ENCODE measurements at regions not wholly inside any gene's neighbourhood (a gene's known extent, or its start where the extent isn't known, plus 50 kb on each side); places are given as distances from the start of the nearest gene placed in this dataset.

DNA sequence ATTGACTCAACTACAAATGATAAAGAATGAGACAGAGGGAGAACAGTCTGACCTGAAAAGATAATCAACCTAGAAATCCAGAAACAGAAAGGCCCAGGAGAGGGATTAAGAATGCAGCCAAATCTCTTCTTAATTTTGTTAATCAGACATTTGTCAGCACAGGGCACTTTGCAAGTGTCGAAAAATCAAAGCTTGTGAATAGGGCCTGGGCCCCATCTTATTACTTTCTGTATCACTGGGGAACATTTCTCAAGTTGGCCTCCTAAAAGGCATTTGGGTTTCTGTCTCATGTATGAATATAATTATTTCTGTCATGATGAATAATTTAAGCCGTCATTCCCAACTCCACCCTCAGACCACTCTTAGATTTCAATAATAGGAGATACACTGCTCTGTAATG is 308.4 kb upstream of the PRKCQ start:
- no peak for DNase-seq
- H3K36me3 ChIP-seq (ENCODE audit: control insufficient read depth in 1 of 2, insufficient read depth in 2 of 2, low read length in 1 of 2), result no peaks in the 10 kb centered on the region
- no peaks in the 10 kb centered on the region for H3K27me3 ChIP-seq (ENCODE audit: control insufficient read depth in 1 of 2, insufficient read depth in 2 of 2, low read length in 1 of 2)
- no peak overlapping the region for H3K27ac ChIP-seq (ENCODE audit: low read depth in 1 of 2, low read length in 2 of 2)
- H3K9me3 ChIP-seq (ENCODE audit: control insufficient read depth, low read length), result no peaks in the 10 kb centered on the region
- H3K4me3 ChIP-seq (ENCODE audit: low read length in 2 of 2), result no peak overlapping the region
- intact Hi-C loops (cut with DNase I), result no loop called here
- WGBS, 2 donors, result 56 to 70% methylated on average over 2 of the region's 2 CpGs
- H3K4me1 ChIP-seq (ENCODE audit: control insufficient read depth in 1 of 2, insufficient read depth in 2 of 2, low read length in 2 of 2), result no peaks in the 10 kb centered on the region
- ATAC-seq (ENCODE audit: low FRiP score), result no peak

DNA sequence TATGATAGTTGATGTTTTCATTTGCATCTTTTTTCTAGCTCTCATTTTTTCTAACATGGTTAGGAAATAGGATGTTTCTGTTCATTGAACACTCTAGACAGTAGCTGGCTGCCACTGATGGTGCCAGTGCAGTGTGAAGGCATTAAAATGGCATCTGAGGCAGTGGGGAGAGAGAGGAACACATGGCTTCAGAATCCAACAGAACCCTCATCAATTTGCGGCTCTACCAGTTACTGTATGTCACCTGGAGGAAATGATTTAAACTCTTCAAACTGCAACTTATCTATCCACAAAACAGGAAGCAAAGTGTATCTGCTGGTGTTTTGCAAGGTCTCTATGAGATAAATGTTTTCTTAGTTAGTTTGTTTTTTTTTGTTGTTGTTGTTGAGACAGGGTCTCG is 305.2 kb upstream of the PRKCQ start:
- intact Hi-C loops (cut with DNase I), result no loop called here
- no peaks in the 10 kb centered on the region for H3K36me3 ChIP-seq (ENCODE audit: control insufficient read depth in 1 of 2, insufficient read depth in 2 of 2, low read length in 1 of 2)
- no peaks in the 10 kb centered on the region for H3K4me1 ChIP-seq (ENCODE audit: control insufficient read depth in 1 of 2, insufficient read depth in 2 of 2, low read length in 2 of 2)
- no peaks in the 10 kb centered on the region for H3K27me3 ChIP-seq (ENCODE audit: control insufficient read depth in 1 of 2, insufficient read depth in 2 of 2, low read length in 1 of 2)
- DNase-seq (no peak), ATAC-seq (ENCODE audit: low FRiP score) (no peak)
- H3K9me3 ChIP-seq (ENCODE audit: control insufficient read depth, low read length), result peaks cover 1% of the 10 kb centered on the region
- H3K4me3 ChIP-seq (ENCODE audit: low read length in 2 of 2), result no peak overlapping the region
- H3K27ac ChIP-seq (ENCODE audit: low read depth in 1 of 2, low read length in 2 of 2), result no peak overlapping the region
- WGBS, 2 donors, result 81 to 89% methylated on average over 2 of the region's 2 CpGs

DNA sequence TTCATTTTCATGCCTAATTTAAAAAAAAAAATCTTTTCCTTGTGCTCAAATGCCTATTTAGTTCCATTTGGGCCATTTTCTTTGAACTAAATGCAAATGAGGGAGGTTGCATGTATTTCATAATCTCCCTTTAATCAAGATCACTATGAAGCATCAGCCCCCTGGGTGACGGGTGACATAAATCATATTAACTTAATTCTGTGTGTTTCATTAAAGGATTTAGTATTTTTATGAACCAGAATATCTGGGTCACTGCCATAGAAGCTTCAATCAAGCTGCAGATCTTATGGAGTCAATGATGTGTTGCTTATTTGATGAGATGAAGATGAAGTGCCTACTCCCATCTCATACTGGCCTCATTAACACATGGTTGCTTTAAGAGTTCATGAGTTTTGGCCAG is 301.9 kb upstream of the PRKCQ start:
- Histone ChIP-seq H3K4me3 (ENCODE audit: low read length in 2 of 2) (no peak overlapping the region), H3K27me3 (ENCODE audit: control insufficient read depth in 1 of 2, insufficient read depth in 2 of 2, low read length in 1 of 2) (no peaks in the 10 kb centered on the region), H3K36me3 (ENCODE audit: control insufficient read depth in 1 of 2, insufficient read depth in 2 of 2, low read length in 1 of 2) (no peaks in the 10 kb centered on the region), H3K27ac (ENCODE audit: low read depth in 1 of 2, low read length in 2 of 2) (no peak overlapping the region), H3K4me1 (ENCODE audit: control insufficient read depth in 1 of 2, insufficient read depth in 2 of 2, low read length in 2 of 2) (no peaks in the 10 kb centered on the region), H3K9me3 (ENCODE audit: control insufficient read depth, low read length) (peaks cover 1% of the 10 kb centered on the region)
- WGBS, 2 donors, result 68 to 96% methylated on average over 1 of the region's 1 CpG
- ATAC-seq (ENCODE audit: low FRiP score), result no peak
- intact Hi-C loops (cut with DNase I), result no loop called here
- no peak for DNase-seq

DNA sequence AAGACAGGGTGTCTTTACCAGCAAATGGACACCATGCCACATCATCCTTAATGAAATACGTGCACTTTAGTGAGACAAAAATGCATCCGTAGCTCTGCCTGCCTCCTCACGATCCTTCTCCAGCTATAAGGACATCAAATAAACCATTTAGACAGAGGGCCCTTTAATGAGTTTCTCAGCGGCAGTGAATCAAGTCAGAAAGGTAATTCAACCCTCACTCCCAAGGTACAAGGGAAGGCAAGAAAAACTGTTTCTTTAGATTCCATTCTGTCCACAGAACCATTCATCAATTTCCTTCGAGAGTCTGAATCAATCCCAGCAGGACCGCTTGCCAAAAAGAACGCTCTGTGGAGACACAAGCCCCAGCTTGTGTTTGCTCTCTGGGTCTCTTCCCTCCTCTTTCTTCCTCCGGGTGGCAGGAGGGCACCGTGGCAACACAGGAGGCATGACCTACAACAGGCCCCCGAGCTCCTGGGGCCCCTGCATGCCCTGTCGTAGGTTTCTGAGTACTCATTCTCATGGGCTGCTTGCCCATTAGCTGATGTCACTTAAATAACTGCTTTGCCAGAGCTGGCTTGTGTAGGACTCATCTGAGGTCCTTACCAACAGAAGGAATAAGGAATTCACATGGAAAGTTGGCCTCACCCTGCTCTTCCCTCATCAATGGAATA is 297.8 kb upstream of the PRKCQ start:
- Histone ChIP-seq H3K4me1 (ENCODE audit: control insufficient read depth in 1 of 2, insufficient read depth in 2 of 2, low read length in 2 of 2) (no peaks in the 10 kb centered on the region), H3K36me3 (ENCODE audit: control insufficient read depth in 1 of 2, insufficient read depth in 2 of 2, low read length in 1 of 2) (no peaks in the 10 kb centered on the region), H3K4me3 (ENCODE audit: low read length in 2 of 2) (no peak overlapping the region), H3K27me3 (ENCODE audit: control insufficient read depth in 1 of 2, insufficient read depth in 2 of 2, low read length in 1 of 2) (no peaks in the 10 kb centered on the region), H3K27ac (ENCODE audit: low read depth in 1 of 2, low read length in 2 of 2) (no peak overlapping the region), H3K9me3 (ENCODE audit: control insufficient read depth, low read length) (peaks cover 1% of the 10 kb centered on the region)
- ATAC-seq (ENCODE audit: low FRiP score) (no peak), DNase-seq (no peak)
- 8 to 19% methylated on average over 11 of the region's 11 CpGs for WGBS, 2 donors
- intact Hi-C loops (cut with DNase I), result no loop called here

DNA sequence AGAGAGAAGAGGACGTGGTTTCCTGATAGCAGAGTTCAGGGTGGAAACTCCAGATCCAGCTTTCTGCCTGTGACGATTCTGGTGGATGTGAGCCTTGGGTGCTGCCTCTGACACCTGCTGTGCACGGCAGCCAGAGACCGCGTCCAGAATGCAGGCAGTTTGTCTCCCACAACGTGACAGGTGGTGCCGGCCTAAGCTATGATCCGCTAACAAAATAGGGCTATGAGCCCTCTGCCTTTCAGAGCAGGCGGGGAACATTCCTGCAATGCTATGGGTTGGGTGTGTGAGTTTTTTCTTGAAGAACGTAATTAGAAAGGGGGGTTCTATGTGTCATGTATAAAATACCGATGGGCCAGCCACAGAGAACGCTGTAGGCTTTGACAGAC is 297.3 kb upstream of the PRKCQ start:
- Histone ChIP-seq H3K9me3 (ENCODE audit: control insufficient read depth, low read length) (peaks cover 1% of the 10 kb centered on the region), H3K4me1 (ENCODE audit: control insufficient read depth in 1 of 2, insufficient read depth in 2 of 2, low read length in 2 of 2) (no peaks in the 10 kb centered on the region), H3K27ac (ENCODE audit: low read depth in 1 of 2, low read length in 2 of 2) (no peak overlapping the region), H3K27me3 (ENCODE audit: control insufficient read depth in 1 of 2, insufficient read depth in 2 of 2, low read length in 1 of 2) (no peaks in the 10 kb centered on the region), H3K4me3 (ENCODE audit: low read length in 2 of 2) (no peak overlapping the region), H3K36me3 (ENCODE audit: control insufficient read depth in 1 of 2, insufficient read depth in 2 of 2, low read length in 1 of 2) (no peaks in the 10 kb centered on the region)
- DNase-seq (no peak), ATAC-seq (ENCODE audit: low FRiP score) (no peak)
- WGBS, 2 donors, result 36 to 55% methylated on average over 12 of the region's 12 CpGs
- intact Hi-C loops (cut with DNase I), result no loop called here

DNA sequence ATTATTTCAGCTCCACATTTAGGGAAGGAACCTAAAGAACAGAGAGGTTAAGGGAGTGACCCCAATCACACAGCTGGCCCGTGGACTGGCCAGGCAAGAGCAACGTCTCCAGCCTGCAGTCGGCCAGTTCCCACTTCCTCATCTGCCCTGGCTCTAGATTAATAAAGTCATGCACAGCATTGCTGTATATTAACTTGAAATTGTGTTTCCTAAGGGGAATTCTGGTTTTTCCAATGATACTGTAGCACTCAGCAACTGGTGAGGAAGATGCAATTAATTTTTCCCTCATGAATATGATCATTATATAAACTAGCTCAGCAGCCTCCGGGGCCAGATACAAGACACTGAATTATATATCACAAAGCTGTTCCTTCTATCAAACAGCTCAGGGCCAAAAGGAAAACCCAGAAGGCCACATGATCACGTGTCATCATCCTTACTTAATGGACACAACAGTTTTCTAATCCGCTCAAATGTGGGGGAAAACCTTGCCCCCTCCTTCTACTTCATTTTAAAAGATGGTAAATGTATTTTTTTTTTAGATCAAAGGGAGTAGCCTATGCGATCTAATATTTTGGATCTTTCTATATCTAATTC is 295.3 kb upstream of the PRKCQ start:
- intact Hi-C loops (cut with DNase I), result no loop called here
- H3K9me3 ChIP-seq (ENCODE audit: control insufficient read depth, low read length), result no peaks in the 10 kb centered on the region
- no peak overlapping the region for H3K27ac ChIP-seq (ENCODE audit: low read depth in 1 of 2, low read length in 2 of 2)
- WGBS, 2 donors, result 47 to 55% methylated on average over 7 of the region's 7 CpGs
- H3K27me3 ChIP-seq (ENCODE audit: control insufficient read depth in 1 of 2, insufficient read depth in 2 of 2, low read length in 1 of 2), result no peaks in the 10 kb centered on the region
- H3K4me1 ChIP-seq (ENCODE audit: control insufficient read depth in 1 of 2, insufficient read depth in 2 of 2, low read length in 2 of 2), result no peaks in the 10 kb centered on the region
- ATAC-seq (ENCODE audit: low FRiP score) (no peak), DNase-seq (no peak)
- no peaks in the 10 kb centered on the region for H3K36me3 ChIP-seq (ENCODE audit: control insufficient read depth in 1 of 2, insufficient read depth in 2 of 2, low read length in 1 of 2)
- no peak overlapping the region for H3K4me3 ChIP-seq (ENCODE audit: low read length in 2 of 2)

DNA sequence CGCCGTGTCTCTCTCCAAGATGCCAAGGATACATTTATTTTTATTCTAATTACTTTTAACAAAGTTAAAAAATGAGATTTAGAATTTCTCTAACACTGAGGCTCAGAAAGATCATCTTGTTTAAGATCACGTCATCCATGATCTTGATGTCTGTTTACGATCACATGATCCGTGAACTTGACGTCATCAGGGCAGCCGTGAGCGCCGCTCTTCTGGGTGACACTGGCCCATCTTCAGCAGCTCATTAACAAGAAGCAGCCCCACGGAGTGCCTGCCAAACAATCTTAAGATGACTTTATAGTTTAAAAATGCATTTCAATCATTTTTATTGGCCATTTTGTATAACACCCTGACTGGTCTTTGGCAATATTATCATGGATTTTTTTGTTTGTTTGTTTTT is 291.1 kb upstream of the PRKCQ start:
- 81 to 84% methylated on average over 10 of the region's 10 CpGs for WGBS, 2 donors
- H3K36me3 ChIP-seq (ENCODE audit: control insufficient read depth in 1 of 2, insufficient read depth in 2 of 2, low read length in 1 of 2), result no peaks in the 10 kb centered on the region
- no peaks in the 10 kb centered on the region for H3K9me3 ChIP-seq (ENCODE audit: control insufficient read depth, low read length)
- ATAC-seq (ENCODE audit: low FRiP score) (no peak), DNase-seq (no peak)
- intact Hi-C loops (cut with DNase I), result no loop called here
- H3K4me1 ChIP-seq (ENCODE audit: control insufficient read depth in 1 of 2, insufficient read depth in 2 of 2, low read length in 2 of 2), result no peaks in the 10 kb centered on the region
- H3K27ac ChIP-seq (ENCODE audit: low read depth in 1 of 2, low read length in 2 of 2), result no peak overlapping the region
- H3K4me3 ChIP-seq (ENCODE audit: low read length in 2 of 2), result no peak overlapping the region
- no peaks in the 10 kb centered on the region for H3K27me3 ChIP-seq (ENCODE audit: control insufficient read depth in 1 of 2, insufficient read depth in 2 of 2, low read length in 1 of 2)

DNA sequence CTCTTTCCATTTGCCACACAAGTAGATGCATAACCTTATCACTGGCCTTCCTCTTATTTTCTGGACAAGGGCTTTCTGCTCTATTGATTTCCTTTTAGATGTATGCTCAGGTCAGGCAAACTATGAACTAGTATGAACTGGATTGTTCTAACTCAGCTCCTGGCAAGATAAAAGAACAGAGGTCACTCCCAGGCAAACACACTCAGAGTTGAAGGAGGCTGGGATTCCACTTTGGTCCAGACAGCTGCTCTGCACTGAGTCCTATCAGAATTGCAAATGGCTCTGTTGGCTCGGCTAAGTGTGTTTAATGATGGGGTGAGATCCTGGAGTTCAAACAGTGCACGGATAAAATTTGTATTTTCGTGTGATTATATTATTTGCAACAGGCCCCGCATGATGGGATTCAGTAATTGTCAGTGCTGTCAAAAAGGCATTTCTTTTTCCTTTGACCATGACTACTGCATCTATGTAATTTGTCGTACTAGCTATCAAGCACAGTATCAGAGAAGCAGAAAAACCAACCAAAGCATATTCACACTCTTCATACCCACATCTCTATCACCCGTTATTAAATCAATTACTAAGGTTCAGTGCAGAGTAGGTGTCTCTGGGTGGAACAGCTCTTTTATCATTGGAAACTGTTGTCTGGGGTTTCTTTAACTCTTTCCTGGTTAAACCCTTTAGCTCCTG is 288.1 kb upstream of the PRKCQ start:
- WGBS, 2 donors, result 59 to 64% methylated on average over 6 of the region's 6 CpGs
- H3K4me1 ChIP-seq (ENCODE audit: control insufficient read depth in 1 of 2, insufficient read depth in 2 of 2, low read length in 2 of 2), result no peaks in the 10 kb centered on the region
- no peak overlapping the region for H3K4me3 ChIP-seq (ENCODE audit: low read length in 2 of 2)
- intact Hi-C loops (cut with DNase I), result no loop called here
- H3K9me3 ChIP-seq (ENCODE audit: control insufficient read depth, low read length), result no peaks in the 10 kb centered on the region
- no peak for DNase-seq
- no peaks in the 10 kb centered on the region for H3K27me3 ChIP-seq (ENCODE audit: control insufficient read depth in 1 of 2, insufficient read depth in 2 of 2, low read length in 1 of 2)
- H3K27ac ChIP-seq (ENCODE audit: low read depth in 1 of 2, low read length in 2 of 2), result no peak overlapping the region
- no peak for ATAC-seq (ENCODE audit: low FRiP score)
- no peaks in the 10 kb centered on the region for H3K36me3 ChIP-seq (ENCODE audit: control insufficient read depth in 1 of 2, insufficient read depth in 2 of 2, low read length in 1 of 2)

DNA sequence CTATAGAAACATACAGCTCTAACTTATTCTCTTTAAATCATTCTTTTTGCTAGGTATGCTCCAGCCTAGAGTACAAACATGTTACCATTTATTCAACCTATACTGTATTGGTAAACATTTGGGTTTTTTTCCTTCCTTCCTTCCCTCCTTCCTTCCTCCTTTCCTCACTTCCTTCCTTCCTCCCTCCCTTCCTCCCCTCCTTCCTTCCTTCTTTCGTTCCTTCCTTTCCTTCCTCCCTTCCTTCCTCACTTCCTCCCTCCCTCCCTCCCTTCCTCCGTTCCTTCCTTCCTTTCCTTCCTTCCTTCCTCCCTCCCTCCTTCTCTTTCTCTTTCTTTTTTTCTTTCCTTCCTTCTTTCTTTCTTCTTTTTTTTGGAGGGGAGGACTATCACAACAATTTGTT is 286.7 kb upstream of the PRKCQ start:
- intact Hi-C loops (cut with DNase I), result no loop called here
- DNase-seq, result no peak
- no peak for ATAC-seq (ENCODE audit: low FRiP score)
- Histone ChIP-seq H3K27me3 (ENCODE audit: control insufficient read depth in 1 of 2, insufficient read depth in 2 of 2, low read length in 1 of 2) (no peaks in the 10 kb centered on the region), H3K4me1 (ENCODE audit: control insufficient read depth in 1 of 2, insufficient read depth in 2 of 2, low read length in 2 of 2) (no peaks in the 10 kb centered on the region), H3K9me3 (ENCODE audit: control insufficient read depth, low read length) (no peaks in the 10 kb centered on the region), H3K27ac (ENCODE audit: low read depth in 1 of 2, low read length in 2 of 2) (no peak overlapping the region), H3K36me3 (ENCODE audit: control insufficient read depth in 1 of 2, insufficient read depth in 2 of 2, low read length in 1 of 2) (no peaks in the 10 kb centered on the region), H3K4me3 (ENCODE audit: low read length in 2 of 2) (no peak overlapping the region)
- 66 to 78% methylated on average over 2 of the region's 2 CpGs for WGBS, 2 donors
